ENCODE measurements at regions not wholly inside any gene's neighbourhood (a gene's known extent, or its start where the extent isn't known, plus 50 kb on each side); places are given as distances from the start of the nearest gene placed in this dataset.

- Histone ChIP-seq H3K4me2 (replicated peaks; ENCODE audit: low read depth, low read length, poor library complexity, severe bottlenecking) (no peak overlapping the region), H3K27ac (ENCODE audit: low read length in 2 of 2) (no peak overlapping the region), H3K27me3 (replicated peaks in 1 of 4; ENCODE audit: control extremely low read depth in 1 of 4, control insufficient read depth in 3 of 4, insufficient read depth in 4 of 4, low read length in 3 of 4) (peaks cover 0 to 4% (median 0%) of the 10 kb centered on the region in 4 experiments), H3K9ac (ENCODE audit: low read length) (no peak overlapping the region), H2AFZ (ENCODE audit: insufficient read depth, low read depth, low read length, poor library complexity, severe bottlenecking) (no peak overlapping the region), H3K4me3 (ENCODE audit: control extremely low read depth in 1 of 5, extremely low read depth in 1 of 5, insufficient read depth in 1 of 5, low read depth in 2 of 5, low read length in 4 of 5) (no peak overlapping the region), H3K4me1 (ENCODE audit: control insufficient read depth in 2 of 2, insufficient read depth in 2 of 2, low read length in 2 of 2) (no peaks in the 10 kb centered on the region), H3K9me3 (ENCODE audit: control extremely low read depth in 1 of 3, control insufficient read depth in 2 of 3, insufficient read depth in 1 of 3, low read length in 2 of 3) (no peaks in the 10 kb centered on the region), H4K20me1 (ENCODE audit: control insufficient read depth, insufficient read depth, low read length, poor library complexity, severe bottlenecking) (no peaks in the 10 kb centered on the region), H3K79me2 (ENCODE audit: control insufficient read depth, insufficient read depth, low read length) (no peaks in the 10 kb centered on the region), H3K36me3 (replicated peaks in 1 of 2; ENCODE audit: control extremely low read depth in 1 of 2, control insufficient read depth in 1 of 2, extremely low read depth in 1 of 2, insufficient read depth in 2 of 2, low read length in 1 of 2) (no peaks in the 10 kb centered on the region)
- Mint-ChIP-seq H3K27ac (no peak overlapping the region), H3K4me1 (no peaks in the 10 kb centered on the region), H3K9me3 (ENCODE audit: insufficient read depth) (no peaks in the 10 kb centered on the region), H3K27me3 (peaks cover 6% of the 10 kb centered on the region), H3K4me3 (no peak overlapping the region)
- TF ChIP-seq CTCF (IDR thresholded peaks at IDR 0.05) (peak; percentile 82), EZH2 (IDR thresholded peaks at IDR 0.05; ENCODE audit: borderline replicate concordance, insufficient read depth, low read depth, low read length, poor library complexity, severe bottlenecking) (no peak)
- POLR2A ChIA-PET = interaction anchor here (0.6 kb wide), 1 partner anchor 146 kb away, joined by 3 read pairs; no protein-coding TSS in a partner anchor
- WGBS (ENCODE audit: insufficient coverage) = 15% methylated on average over 8 of the region's 19 CpGs
- CTCF ChIA-PET = interaction anchor here (0.6 to 3.2 kb wide), 13 partner anchors 12 to 215 kb away, joined by 3 to 48 read pairs (median 7); no protein-coding TSS in a partner anchor
- peak; percentile 79 for DNase-seq
- intact Hi-C loops (cut with micrococcal nuclease) = loop anchor here (1.0 kb wide), 2 partner anchors 98 to 109 kb away; partner anchors contain the start of gene PODXL
- peak; percentile 91 for ATAC-seq (ENCODE audit: low read depth)
These were observed 98.4 kb upstream of the PODXL start for GRCh38 chr7:131654668-131655326.

GRCh38 chr7:131654249-131654558 lies 97.8 kb upstream of the PODXL start:
- Histone ChIP-seq H3K9ac (ENCODE audit: low read length) (no peak overlapping the region), H3K36me3 (replicated peaks in 1 of 2; ENCODE audit: control extremely low read depth in 1 of 2, control insufficient read depth in 1 of 2, extremely low read depth in 1 of 2, insufficient read depth in 2 of 2, low read length in 1 of 2) (no peaks in the 10 kb centered on the region), H4K20me1 (ENCODE audit: control insufficient read depth, insufficient read depth, low read length, poor library complexity, severe bottlenecking) (no peaks in the 10 kb centered on the region), H3K27me3 (replicated peaks in 1 of 4; ENCODE audit: control extremely low read depth in 1 of 4, control insufficient read depth in 3 of 4, insufficient read depth in 4 of 4, low read length in 3 of 4) (peaks cover 0 to 4% (median 0%) of the 10 kb centered on the region in 4 experiments), H3K27ac (ENCODE audit: low read length in 2 of 2) (no peak overlapping the region), H3K4me3 (ENCODE audit: control extremely low read depth in 1 of 5, extremely low read depth in 1 of 5, insufficient read depth in 1 of 5, low read depth in 2 of 5, low read length in 4 of 5) (no peak overlapping the region), H2AFZ (ENCODE audit: insufficient read depth, low read depth, low read length, poor library complexity, severe bottlenecking) (no peak overlapping the region), H3K4me1 (ENCODE audit: control insufficient read depth in 2 of 2, insufficient read depth in 2 of 2, low read length in 2 of 2) (no peaks in the 10 kb centered on the region), H3K79me2 (ENCODE audit: control insufficient read depth, insufficient read depth, low read length) (no peaks in the 10 kb centered on the region), H3K4me2 (replicated peaks; ENCODE audit: low read depth, low read length, poor library complexity, severe bottlenecking) (no peak overlapping the region), H3K9me3 (ENCODE audit: control extremely low read depth in 1 of 3, control insufficient read depth in 2 of 3, insufficient read depth in 1 of 3, low read length in 2 of 3) (no peaks in the 10 kb centered on the region)
- ATAC-seq (ENCODE audit: low read depth) = no peak
- 100% methylated on average over 1 of the region's 1 CpG for WGBS (ENCODE audit: insufficient coverage)
- H3K27me3 Mint-ChIP-seq = peaks cover 6% of the 10 kb centered on the region
- TF ChIP-seq CTCF (IDR thresholded peaks at IDR 0.05) = no peak
- TF ChIP-seq EZH2 (IDR thresholded peaks at IDR 0.05; ENCODE audit: borderline replicate concordance, insufficient read depth, low read depth, low read length, poor library complexity, severe bottlenecking) = no peak
- no peak overlapping the region for H3K27ac Mint-ChIP-seq
- DNase-seq = no peak
- CTCF ChIA-PET = interaction anchor here (0.6 to 3.2 kb wide), 12 partner anchors 14 to 214 kb away, joined by 3 to 48 read pairs (median 8); no protein-coding TSS in a partner anchor
- H3K4me1 Mint-ChIP-seq = no peaks in the 10 kb centered on the region
- POLR2A ChIA-PET = interaction anchor here (0.6 kb wide), 1 partner anchor 146 kb away, joined by 3 read pairs; no protein-coding TSS in a partner anchor
- intact Hi-C loops (cut with micrococcal nuclease) = loop anchor here (1.0 kb wide), 2 partner anchors 98 to 109 kb away; partner anchors contain the start of gene PODXL
- H3K4me3 Mint-ChIP-seq = no peak overlapping the region
- H3K9me3 Mint-ChIP-seq (ENCODE audit: insufficient read depth) = no peaks in the 10 kb centered on the region
